ENCODE measurements at regions not wholly inside any gene's neighbourhood (a gene's known extent, or its start where the extent isn't known, plus 50 kb on each side); places are given as distances from the start of the nearest gene placed in this dataset.

DNA sequence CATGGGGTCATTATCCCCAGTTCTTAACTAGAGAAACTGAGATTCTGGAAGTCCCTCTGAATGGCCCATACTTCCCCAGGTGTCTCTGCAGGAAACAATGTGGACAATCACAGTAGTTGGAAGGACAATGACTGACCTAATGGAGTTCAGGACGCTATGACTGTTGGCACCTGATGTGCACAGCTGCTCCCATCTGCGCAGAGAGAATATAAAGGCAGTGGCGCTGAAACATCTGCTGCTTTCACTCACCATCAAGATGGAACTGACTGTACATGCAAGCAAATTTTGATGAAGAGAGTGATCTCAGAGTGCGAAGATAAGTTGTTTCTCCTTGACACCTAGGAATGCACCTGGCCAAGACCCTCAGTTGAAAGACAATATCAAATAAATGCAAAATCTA lies 395.7 kb upstream of the ASIC2 start:
- TF ChIP-seq, protein P1, sequence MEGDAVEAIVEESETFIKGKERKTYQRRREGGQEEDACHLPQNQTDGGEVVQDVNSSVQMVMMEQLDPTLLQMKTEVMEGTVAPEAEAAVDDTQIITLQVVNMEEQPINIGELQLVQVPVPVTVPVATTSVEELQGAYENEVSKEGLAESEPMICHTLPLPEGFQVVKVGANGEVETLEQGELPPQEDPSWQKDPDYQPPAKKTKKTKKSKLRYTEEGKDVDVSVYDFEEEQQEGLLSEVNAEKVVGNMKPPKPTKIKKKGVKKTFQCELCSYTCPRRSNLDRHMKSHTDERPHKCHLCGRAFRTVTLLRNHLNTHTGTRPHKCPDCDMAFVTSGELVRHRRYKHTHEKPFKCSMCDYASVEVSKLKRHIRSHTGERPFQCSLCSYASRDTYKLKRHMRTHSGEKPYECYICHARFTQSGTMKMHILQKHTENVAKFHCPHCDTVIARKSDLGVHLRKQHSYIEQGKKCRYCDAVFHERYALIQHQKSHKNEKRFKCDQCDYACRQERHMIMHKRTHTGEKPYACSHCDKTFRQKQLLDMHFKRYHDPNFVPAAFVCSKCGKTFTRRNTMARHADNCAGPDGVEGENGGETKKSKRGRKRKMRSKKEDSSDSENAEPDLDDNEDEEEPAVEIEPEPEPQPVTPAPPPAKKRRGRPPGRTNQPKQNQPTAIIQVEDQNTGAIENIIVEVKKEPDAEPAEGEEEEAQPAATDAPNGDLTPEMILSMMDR (conservative IDR thresholded peaks at IDR 0.05; ENCODE audit: low read depth, low read length): no peak
- TF ChIP-seq CHD1 (IDR thresholded peaks at IDR 0.05; ENCODE audit: low read depth, low read length) (no peak), POLR2A (IDR thresholded peaks at IDR 0.05; ENCODE audit: low read depth, low read length) (no peak), SMC3 (IDR thresholded peaks at IDR 0.05; ENCODE audit: low read depth, low read length) (no peak), RCOR1 (IDR thresholded peaks at IDR 0.05; ENCODE audit: insufficient replicate concordance, low read length) (no peak), BHLHE40 (IDR thresholded peaks at IDR 0.05; ENCODE audit: low read depth, low read length) (no peak), RFX5 (IDR thresholded peaks at IDR 0.05; ENCODE audit: low read depth, low read length) (no peak), MXI1 (IDR thresholded peaks at IDR 0.05; ENCODE audit: borderline replicate concordance, low read depth, low read length) (no peak), CEBPB (IDR thresholded peaks at IDR 0.05; ENCODE audit: low read depth, low read length) (no peak)
- TF ChIP-seq, protein P2, sequence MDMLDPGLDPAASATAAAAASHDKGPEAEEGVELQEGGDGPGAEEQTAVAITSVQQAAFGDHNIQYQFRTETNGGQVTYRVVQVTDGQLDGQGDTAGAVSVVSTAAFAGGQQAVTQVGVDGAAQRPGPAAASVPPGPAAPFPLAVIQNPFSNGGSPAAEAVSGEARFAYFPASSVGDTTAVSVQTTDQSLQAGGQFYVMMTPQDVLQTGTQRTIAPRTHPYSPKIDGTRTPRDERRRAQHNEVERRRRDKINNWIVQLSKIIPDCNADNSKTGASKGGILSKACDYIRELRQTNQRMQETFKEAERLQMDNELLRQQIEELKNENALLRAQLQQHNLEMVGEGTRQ (IDR thresholded peaks at IDR 0.05; ENCODE audit: low read depth, low read length): no peak

Measured in IMR-90 (cell line).